ENCODE measurements at regions not wholly inside any gene's neighbourhood (a gene's known extent, or its start where the extent isn't known, plus 50 kb on each side); places are given as distances from the start of the nearest gene placed in this dataset.
"Not testable (repeated sequence)": the region's sequence is repeated elsewhere in the genome, so short reads cannot be mapped to it uniquely, and the experiment has no call there.

- TF ChIP-seq POLR2A (IDR thresholded peaks at IDR 0.05; ENCODE audit: low read length); GATA1 (IDR thresholded peaks at IDR 0.05; ENCODE audit: low read depth, low read length): not testable (repeated sequence)
Observed at GRCh38 chr22:22734395-22735272, 90.2 kb downstream of the GGTLC2 start.
